Keratinocyte (primary cell): ENCODE measurements at regions not wholly inside any gene's neighbourhood (a gene's known extent, or its start where the extent isn't known, plus 50 kb on each side); places are given as distances from the start of the nearest gene placed in this dataset.
"Not testable (repeated sequence)": the region's sequence is repeated elsewhere in the genome, so short reads cannot be mapped to it uniquely, and the experiment has no call there.

Experiments
- DNase-seq: peaks from one replicate; pipeline ENCODE4 v3.0.0-alpha.2; 2011; ENCODE audit warnings: low read depth, missing footprints, low spot score
- FAIRE-seq: peaks from 2 replicates; lab custom pipeline; 2011; peaks lifted over from hg19 to GRCh38; lab: Jason Lieb, UNC
- H2AFZ ChIP-seq: 2 replicates; pipeline ENCODE4 v1.6.0; 2012; ENCODE audit warnings: low read length, control low read depth, inconsistent platforms; ENCODE audit not compliant: control insufficient read depth
- H3K27ac ChIP-seq: 2 replicates; pipeline ENCODE4 v1.5.1; 2011; ENCODE audit warnings: low read length; ENCODE audit not compliant: control insufficient read depth, insufficient read depth
- H3K27me3 ChIP-seq: 3 replicates; pipeline ENCODE4 v1.6.0; 2011; ENCODE audit warnings: low read length; ENCODE audit not compliant: control insufficient read depth, insufficient read depth; ENCODE audit errors: extremely low read depth
- H3K36me3 ChIP-seq, 2 experiments: 2 replicates in 1 of 2; 3 replicates in 1 of 2; pipeline ENCODE4 v1.5.1; 2011; ENCODE audit warnings: low read length in 2 of 2, mild to moderate bottlenecking in 1 of 2; ENCODE audit not compliant: control insufficient read depth in 2 of 2, insufficient read depth in 2 of 2; ENCODE audit errors: extremely low read depth in 1 of 2
- H3K4me1 ChIP-seq: 3 replicates; pipeline ENCODE4 v1.5.1; 2011; ENCODE audit warnings: low read length; ENCODE audit not compliant: control insufficient read depth, insufficient read depth; ENCODE audit errors: extremely low read depth
- H3K4me2 ChIP-seq: 3 replicates; pipeline ENCODE4 v1.6.0; 2011; ENCODE audit warnings: low read depth, low read length; ENCODE audit not compliant: control insufficient read depth, insufficient read depth; ENCODE audit errors: extremely low read depth
- H3K4me3 ChIP-seq, 3 experiments: fragments of 200-600 bp in 1 of 3; sonication (generic) in 1 of 3; 2 replicates in 2 of 3; 3 replicates in 1 of 3; pipeline ENCODE4 v1.5.1; 2011 to 2016; ENCODE audit warnings: low read length in 3 of 3, mild to moderate bottlenecking in 3 of 3, control low read depth in 2 of 3, inconsistent platforms in 1 of 3, low read depth in 1 of 3, mixed read lengths in 1 of 3, mixed run types in 1 of 3, moderate library complexity in 1 of 3; ENCODE audit not compliant: control insufficient read depth in 2 of 3, insufficient read depth in 2 of 3; ENCODE audit errors: extremely low read depth in 1 of 3
- H3K79me2 ChIP-seq: 2 replicates; pipeline ENCODE4 v1.6.0; 2012; ENCODE audit warnings: low read length; ENCODE audit not compliant: control insufficient read depth, insufficient read depth
- H3K9ac ChIP-seq: 3 replicates; pipeline ENCODE4 v1.6.0; 2011; ENCODE audit warnings: low read length; ENCODE audit not compliant: control insufficient read depth, insufficient read depth; ENCODE audit errors: extremely low read depth
- H3K9me1 ChIP-seq: 3 replicates; pipeline ENCODE4 v1.6.0; 2011; ENCODE audit warnings: low read length; ENCODE audit not compliant: control insufficient read depth, insufficient read depth; ENCODE audit errors: extremely low read depth
- H3K9me3 ChIP-seq: 2 replicates; pipeline ENCODE4 v1.5.1; 2012; ENCODE audit warnings: low read depth, low read length; ENCODE audit not compliant: control insufficient read depth
- H4K20me1 ChIP-seq: 3 replicates; pipeline ENCODE4 v1.6.0; 2011; ENCODE audit warnings: low read length; ENCODE audit not compliant: control insufficient read depth, insufficient read depth; ENCODE audit errors: extremely low read depth
- CTCF ChIP-seq, 3 experiments: IDR thresholded peaks in 1 of 3; conservative IDR thresholded peaks in 1 of 3; optimal IDR thresholded peaks in 1 of 3; 2 replicates in 2 of 3; 3 replicates in 1 of 3; pipeline versions ENCODE3 to v1.5.1; 2011; ENCODE audit warnings: low read length in 3 of 3, mild to moderate bottlenecking in 3 of 3, moderate library complexity in 2 of 3, control low read depth in 1 of 3, inconsistent platforms in 1 of 3; ENCODE audit not compliant: insufficient read depth in 2 of 3; ENCODE audit errors: extremely low read depth in 1 of 3
- EZH2 ChIP-seq: IDR thresholded peaks from one replicate; pipeline ENCODE4 v1.6.1; 2012; ENCODE audit warnings: inconsistent platforms, mild to moderate bottlenecking, low read length, moderate library complexity
- dilution Hi-C: fragments of 300-500 bp; cut with MboI; formaldehyde crosslinking; loops from one replicate; pipeline ENCODE4 v1.7.0; 2020; ENCODE audit warnings: low sequenced_read_pairs; ENCODE audit not compliant: extremely low pct_ligation_motif_present

GRCh38 chr2:56834686-56835085, 650.9 kb downstream of the CCDC85A start:
- Histone ChIP-seq H3K4me1 (no peaks in the 10 kb centered on the region), H3K27ac (no peak overlapping the region), H4K20me1 (no peaks in the 10 kb centered on the region), H3K9me1 (no peaks in the 10 kb centered on the region), H3K4me2 (no peak overlapping the region), H3K27me3 (no peaks in the 10 kb centered on the region), H3K9ac (no peak overlapping the region), H3K79me2 (no peaks in the 10 kb centered on the region), H3K36me3 (no peaks in the 10 kb centered on the region), H2AFZ (no peak overlapping the region), H3K9me3 (no peaks in the 10 kb centered on the region), H3K4me3 (no peak overlapping the region)
- dilution Hi-C loops: no loop called here
- DNase-seq (no peak), FAIRE-seq (no peak)
- TF ChIP-seq CTCF (optimal IDR thresholded peaks at IDR 0.05 in 1 of 3, IDR thresholded peaks at IDR 0.05 in 1 of 3, conservative IDR thresholded peaks at IDR 0.05 in 1 of 3; ENCODE audit: extremely low read depth in 1 of 3, insufficient read depth in 2 of 3, low read length in 3 of 3): no peak
- TF ChIP-seq EZH2: no peak

- H4K20me1 ChIP-seq, H3K27ac ChIP-seq, dilution Hi-C loops, H3K9me1 ChIP-seq, H3K79me2 ChIP-seq, H2AFZ ChIP-seq, FAIRE-seq, H3K27me3 ChIP-seq, DNase-seq, H3K9me3 ChIP-seq, H3K4me2 ChIP-seq, H3K36me3 ChIP-seq, H3K9ac ChIP-seq, H3K4me1 ChIP-seq, H3K4me3 ChIP-seq: not testable (repeated sequence)
These were observed 656.2 kb downstream of the CCDC85A start for GRCh38 chr2:56840009-56840408.

GRCh38 chr2:56860991-56861390, 677.2 kb downstream of the CCDC85A start:
- dilution Hi-C loops: no loop called here
- H3K27me3 ChIP-seq: no peaks in the 10 kb centered on the region
- no peaks in the 10 kb centered on the region for H4K20me1 ChIP-seq
- no peak overlapping the region for H3K9ac ChIP-seq
- H3K9me3 ChIP-seq: no peaks in the 10 kb centered on the region
- H3K4me2 ChIP-seq: no peak overlapping the region
- H2AFZ ChIP-seq: no peak overlapping the region
- no peaks in the 10 kb centered on the region for H3K79me2 ChIP-seq
- TF ChIP-seq CTCF (optimal IDR thresholded peaks at IDR 0.05 in 1 of 3, IDR thresholded peaks at IDR 0.05 in 1 of 3, conservative IDR thresholded peaks at IDR 0.05 in 1 of 3; ENCODE audit: extremely low read depth in 1 of 3, insufficient read depth in 2 of 3, low read length in 3 of 3) (no peak), EZH2 (no peak)
- no peak overlapping the region for H3K27ac ChIP-seq
- H3K9me1 ChIP-seq: no peaks in the 10 kb centered on the region
- no peak for DNase-seq
- no peak for FAIRE-seq
- H3K36me3 ChIP-seq: no peaks in the 10 kb centered on the region
- no peak overlapping the region for H3K4me3 ChIP-seq
- H3K4me1 ChIP-seq: no peaks in the 10 kb centered on the region
